SK-N-SH (cell line): ENCODE measurements at regions not wholly inside any gene's neighbourhood (a gene's known extent, or its start where the extent isn't known, plus 50 kb on each side); places are given as distances from the start of the nearest gene placed in this dataset.
A peak's percentile ranks its signal among the peaks of the same experiment; 100 is the strongest.

Experiments
- CTCF ChIA-PET: fragments of 300-600, 350-600 bp; formaldehyde crosslinking; extraction: SDS; loops from one replicate; lab custom pipeline; 2021; lab: Yijun Ruan, JAX
- POLR2A ChIA-PET: fragments of 350-600 bp; sonication (Branson Sonifier 250); formaldehyde crosslinking; extraction: SDS; loops from one replicate; lab custom pipeline; 2020; ENCODE audit warnings: antibody characterized with exemption, inconsistent platforms; lab: Yijun Ruan, JAX
- DNase-seq: peaks from one replicate; pipeline ENCODE4 v3.0.0; 2012
- H2AFZ ChIP-seq: fragments of 200-600 bp; sonication (generic); 2 replicates; pipeline ENCODE4 v1.8.1; 2016; ENCODE audit warnings: antibody characterized with exemption, mild to moderate bottlenecking, low read depth
- H3F3A ChIP-seq: fragments of 200-600 bp; sonication (generic); replicated peaks from 2 replicates; pipeline ENCODE3; 2016; ENCODE audit warnings: antibody characterized with exemption, mild to moderate bottlenecking; ENCODE audit not compliant: insufficient read depth
- H3K27ac ChIP-seq, 2 experiments: fragments of 200-500 bp in 1 of 2; fragments of 200-600 bp in 1 of 2; sonication (Bioruptor generic) in 1 of 2; sonication (generic), shearing (Covaris generic) in 1 of 2; 2 replicates each; pipeline versions ENCODE4 v1.5.1 to v1.6.1; 2014 to 2016; ENCODE audit warnings: low read depth in 2 of 2, inconsistent platforms in 1 of 2, low read length in 1 of 2, mild to moderate bottlenecking in 1 of 2, mixed read lengths in 1 of 2
- H3K27me3 ChIP-seq: fragments of 200-600 bp; sonication (generic), shearing (Covaris generic); 2 replicates; pipeline ENCODE4 v1.6.1; 2016; ENCODE audit warnings: mixed run types; ENCODE audit not compliant: insufficient read depth
- H3K36me3 ChIP-seq, 2 experiments: fragments of 200-500 bp in 1 of 2; fragments of 200-600 bp in 1 of 2; sonication (Bioruptor generic) in 1 of 2; sonication (generic) in 1 of 2; replicated peaks in 1 of 2; 2 replicates each; pipeline versions ENCODE3 to v1.5.1; 2014 to 2016; ENCODE audit warnings: low read length in 1 of 2, mild to moderate bottlenecking in 1 of 2; ENCODE audit not compliant: insufficient read depth in 2 of 2, control insufficient read depth in 1 of 2
- H3K4me1 ChIP-seq, 2 experiments: fragments of 200-500 bp in 1 of 2; fragments of 200-600 bp in 1 of 2; sonication (Bioruptor generic) in 1 of 2; sonication (generic), shearing (Covaris generic) in 1 of 2; 2 replicates each; pipeline versions ENCODE4 v1.5.1 to v1.6.1; 2014 to 2016; ENCODE audit warnings: low read depth in 1 of 2, low read length in 1 of 2, mixed run types in 1 of 2; ENCODE audit not compliant: insufficient read depth in 2 of 2, control insufficient read depth in 1 of 2
- H3K4me2 ChIP-seq: fragments of 200-600 bp; sonication (generic), shearing (Covaris generic); 2 replicates; pipeline ENCODE4 v1.6.1; 2017; ENCODE audit warnings: mixed run types
- H3K4me3 ChIP-seq, 2 experiments: fragments of 200-500 bp in 1 of 2; fragments of 200-600 bp in 1 of 2; sonication (Bioruptor generic) in 1 of 2; sonication (generic), shearing (Covaris generic) in 1 of 2; 2 replicates each; pipeline versions ENCODE4 v1.5.1 to v1.8.1; 2014 to 2016; ENCODE audit warnings: low read depth in 2 of 2, inconsistent platforms in 1 of 2, low read length in 1 of 2, mild to moderate bottlenecking in 1 of 2, mixed read lengths in 1 of 2, moderate library complexity in 1 of 2
- H3K79me2 ChIP-seq: fragments of 200-600 bp; sonication (generic); 2 replicates; pipeline ENCODE4 v1.8.1; 2017; ENCODE audit warnings: mild to moderate bottlenecking; ENCODE audit not compliant: insufficient read depth
- H3K9ac ChIP-seq: fragments of 200-600 bp; sonication (generic); 2 replicates; pipeline ENCODE4 v1.6.1; 2017; ENCODE audit warnings: mixed run types
- H3K9me2 ChIP-seq: fragments of 200-600 bp; sonication (generic); 2 replicates; pipeline ENCODE4 v1.6.1; 2017; ENCODE audit warnings: mixed run types
- H3K9me3 ChIP-seq: fragments of 200-600 bp; sonication (generic); 2 replicates; pipeline ENCODE4 v1.6.1; 2017; ENCODE audit warnings: mixed run types, mild to moderate bottlenecking, moderate library complexity
- H4K20me1 ChIP-seq: fragments of 200-600 bp; sonication (generic); 2 replicates; pipeline ENCODE4 v1.6.1; 2017; ENCODE audit warnings: mild to moderate bottlenecking, mixed run types; ENCODE audit not compliant: insufficient read depth
- CHD2 ChIP-seq: fragments of 150-350 bp; IDR thresholded peaks from 2 replicates; pipeline ENCODE4 v1.6.1; 2018; ENCODE audit warnings: low read length; ENCODE audit not compliant: partially characterized antibody
- ELF1 ChIP-seq: IDR thresholded peaks from 2 replicates; pipeline ENCODE4 v1.4.0; 2012
- EP300 ChIP-seq, 2 experiments: IDR thresholded peaks; 2 replicates each; pipeline versions ENCODE4 v1.4.0 to v1.6.1; 2012; ENCODE audit warnings: borderline replicate concordance in 1 of 2, low read depth in 1 of 2, low read length in 1 of 2
- FOXJ3 ChIP-seq: sonication (generic); formaldehyde crosslinking; IDR thresholded peaks from 2 replicates; pipeline ENCODE4 v1.5.1; 2020; ENCODE audit warnings: mild to moderate bottlenecking, missing genetic modification reagents
- GATA2 ChIP-seq: sonication (generic); formaldehyde crosslinking; IDR thresholded peaks from 2 replicates; pipeline ENCODE4 v1.5.0; 2020; ENCODE audit warnings: mild to moderate bottlenecking, missing genetic modification reagents
- JUND ChIP-seq: IDR thresholded peaks from 2 replicates; pipeline ENCODE4 v1.4.0; 2012
- MEF2A ChIP-seq: IDR thresholded peaks from 2 replicates; pipeline ENCODE4 v1.4.0; 2012; ENCODE audit warnings: low read depth, borderline replicate concordance
- MXI1 ChIP-seq: IDR thresholded peaks from 2 replicates; pipeline ENCODE4 v1.6.1; 2012; ENCODE audit warnings: mild to moderate bottlenecking, low read depth, low read length, improper control_type of control experiment
- NFIC ChIP-seq: IDR thresholded peaks from 2 replicates; pipeline ENCODE4 v1.4.0; 2012; ENCODE audit warnings: borderline replicate concordance
- PBX3 ChIP-seq: IDR thresholded peaks from 2 replicates; pipeline ENCODE4; 2012
- POLR2AphosphoS5 ChIP-seq: IDR thresholded peaks from 2 replicates; pipeline ENCODE4 v1.6.1; 2012; ENCODE audit warnings: low read depth, low read length
- RAD21 ChIP-seq: IDR thresholded peaks from 2 replicates; pipeline ENCODE4 v1.6.1; 2012; ENCODE audit warnings: mild to moderate bottlenecking, low read length
- REST ChIP-seq: IDR thresholded peaks from 2 replicates; pipeline ENCODE4 v1.6.1; 2012; ENCODE audit warnings: mild to moderate bottlenecking, low read depth, low read length, moderate library complexity
- RXRA ChIP-seq: IDR thresholded peaks from 2 replicates; pipeline ENCODE4 v1.4.0; 2012; ENCODE audit warnings: low read depth, mild to moderate bottlenecking, borderline replicate concordance
- SIN3A ChIP-seq: IDR thresholded peaks from 2 replicates; pipeline ENCODE4 v1.6.1; 2012; ENCODE audit warnings: low read depth, mild to moderate bottlenecking, low read length, moderate library complexity, borderline replicate concordance
- TAF1 ChIP-seq: IDR thresholded peaks from 2 replicates; pipeline ENCODE4 v1.6.1; 2012; ENCODE audit warnings: low read depth, mild to moderate bottlenecking, low read length, moderate library complexity, borderline replicate concordance
- TCF12 ChIP-seq: IDR thresholded peaks from 2 replicates; pipeline ENCODE4 v1.4.0; 2012
- USF2 ChIP-seq: fragments of 150-350 bp; IDR thresholded peaks from 2 replicates; pipeline ENCODE4 v1.6.1; 2017; ENCODE audit warnings: antibody characterized with exemption, low read length, low read depth, borderline replicate concordance
- YY1 ChIP-seq: IDR thresholded peaks from 2 replicates; pipeline ENCODE4 v1.4.0; 2012; ENCODE audit warnings: low read depth, mild to moderate bottlenecking
- WGBS: methylation state at CpG from one replicate; pipeline ENCODE4 v1.1.6; 2017; ENCODE audit warnings: low lambda C conversion rate; 5-methylcytosine and 5-hydroxymethylcytosine counted together

- 80% methylated on average over 10 of the region's 10 CpGs for WGBS
- POLR2A ChIA-PET = interaction anchor here (1.1 kb wide), 1 partner anchor 15 kb away, joined by 4 read pairs; no protein-coding TSS in a partner anchor
These were observed 285.0 kb upstream of the TPM1 start for GRCh38 chr15:62757535-62757934.

GRCh38 chr15:62758126-62758951 is 284.2 kb upstream of the TPM1 start:
- no peaks in the 10 kb centered on the region for H3K9me3 ChIP-seq
- 21% methylated on average over 11 of the region's 11 CpGs for WGBS
- H3K4me1 ChIP-seq = peaks cover 21 to 22% of the 10 kb centered on the region in 2 experiments
- no peaks in the 10 kb centered on the region for H4K20me1 ChIP-seq
- no peak overlapping the region for H2AFZ ChIP-seq
- peak overlapping the region; percentile 82 to 84 for H3K27ac ChIP-seq
- no peaks in the 10 kb centered on the region for H3K9me2 ChIP-seq
- no peaks in the 10 kb centered on the region for H3K27me3 ChIP-seq
- ChIA-PET CTCF (interaction anchor here (1.2 to 8.0 kb wide), 5 partner anchors 14 to 335 kb away, joined by 3 to 89 read pairs (median 5); no protein-coding TSS in a partner anchor), POLR2A (interaction anchor here (1.1 kb wide), 1 partner anchor 16 kb away, joined by 4 read pairs; no protein-coding TSS in a partner anchor)
- peak; percentile 38 for DNase-seq
- peaks cover 27% of the 10 kb centered on the region for H3F3A ChIP-seq
- peak overlapping the region in 1 of 2 experiments; percentile 1; a peak in 1 of 4 replicates for H3K4me3 ChIP-seq
- peak overlapping the region; percentile 20 for H3K4me2 ChIP-seq
- H3K9ac ChIP-seq = peak overlapping the region; percentile 53
- H3K79me2 ChIP-seq = peaks cover 18% of the 10 kb centered on the region; the same call in 1 of the 2 replicates
- H3K36me3 ChIP-seq = peaks cover 43 to 53% of the 10 kb centered on the region in 2 experiments
- TF ChIP-seq JUND (peak; percentile 7; the same call in 1 of the 2 replicates), YY1 (no peak), MXI1 (no peak), TAF1 (no peak), SIN3A (no peak), EP300 (IDR thresholded peaks at IDR 0.05; ENCODE audit: borderline replicate concordance in 1 of 2, low read depth in 1 of 2, low read length in 1 of 2) (no peak), PBX3 (peak; percentile 55), POLR2AphosphoS5 (peak; percentile 52; the same call in 1 of the 2 replicates), GATA2 (no peak), TCF12 (peak; percentile 73), USF2 (no peak), REST (0 out of 2 replicates have a peak, but pooled peaks have one; percentile 13), NFIC (peak; percentile 52; the same call in 1 of the 2 replicates), ELF1 (no peak), CHD2 (no peak), RXRA (no peak), RAD21 (no peak), FOXJ3 (CRISPR knock-in tag) (no peak), MEF2A (0 out of 2 replicates have a peak, but pooled peaks have one; percentile 13)

More at GRCh38 chr15:62757535-62757934, 285.0 kb upstream of the TPM1 start:
- peak overlapping the region; percentile 53 for H3K9ac ChIP-seq
- H2AFZ ChIP-seq = no peak overlapping the region
- peaks cover 21 to 30% of the 10 kb centered on the region in 2 experiments for H3K4me1 ChIP-seq
- no peak overlapping the region for H3K4me3 ChIP-seq
- peaks cover 18% of the 10 kb centered on the region; the same call in 1 of the 2 replicates for H3K79me2 ChIP-seq
- no peaks in the 10 kb centered on the region for H4K20me1 ChIP-seq
- peaks cover 44 to 53% of the 10 kb centered on the region in 2 experiments for H3K36me3 ChIP-seq
- CTCF ChIA-PET = interaction anchor here (1.2 to 8.0 kb wide), 7 partner anchors 13 to 413 kb away, joined by 3 to 89 read pairs (median 5); no protein-coding TSS in a partner anchor
- H3K9me2 ChIP-seq = no peaks in the 10 kb centered on the region
- no peaks in the 10 kb centered on the region for H3K27me3 ChIP-seq
- H3F3A ChIP-seq = peaks cover 35% of the 10 kb centered on the region
- H3K9me3 ChIP-seq = no peaks in the 10 kb centered on the region
- H3K4me2 ChIP-seq = peak overlapping the region; percentile 20; the same call in 1 of the 2 replicates
- TF ChIP-seq GATA2 = peak; percentile 87
- 0 out of 2 replicates have a peak, but pooled peaks have one; percentile 22 for TF ChIP-seq MXI1
- no peak for TF ChIP-seq YY1
- peak in 1 of 2 experiments; percentile 8; a peak in 1 of 4 replicates for TF ChIP-seq EP300 (IDR thresholded peaks at IDR 0.05; ENCODE audit: borderline replicate concordance in 1 of 2, low read depth in 1 of 2, low read length in 1 of 2)
- TF ChIP-seq ELF1 = no peak
- TF ChIP-seq, all 33 proteins: peak for 3
- peak; percentile 59 for DNase-seq
- H3K27ac ChIP-seq = peak overlapping the region; percentile 82 to 84
